Caco-2 (cell line): ENCODE measurements at regions not wholly inside any gene's neighbourhood (a gene's known extent, or its start where the extent isn't known, plus 50 kb on each side); places are given as distances from the start of the nearest gene placed in this dataset.

Source experiments
- BruUV-seq: library from RNA; stranded (reverse); fragments of 400-500 nt; replicated peaks from 2 replicates; lab custom pipeline; 2021; lab: Mats Ljungman, UMichigan
- CTCF ChIA-PET: fragments of 300-600 bp; sonication (Branson Sonifier 250); formaldehyde crosslinking; loops from one replicate; lab custom pipeline; 2022; ENCODE audit warnings: antibody characterized with exemption; lab: Charles Lee
- POLR2A ChIA-PET: fragments of 300-600 bp; sonication (Branson Sonifier 250); formaldehyde crosslinking; loops from one replicate; lab custom pipeline; 2022; ENCODE audit warnings: antibody characterized with exemption; lab: Charles Lee
- DNase-seq, 2 experiments: peaks; one replicate each; pipeline versions ENCODE4 v3.0.0 to v3.0.0-alpha.2; 2020 to 2022
- H3K27me3 ChIP-seq: replicated peaks from 2 replicates; pipeline ENCODE4 v1.6.0; 2011; ENCODE audit warnings: low read length; ENCODE audit not compliant: control insufficient read depth, insufficient read depth
- H3K36me3 ChIP-seq: 2 replicates; pipeline ENCODE4 v1.5.1; 2011; ENCODE audit warnings: low read length; ENCODE audit not compliant: control insufficient read depth, insufficient read depth
- H3K4me1 ChIP-seq: fragments of 250-450 bp; sonication (Bioruptor Pico); 2 replicates; pipeline ENCODE4 v1.5.1; 2020; ENCODE audit warnings: mild to moderate bottlenecking
- H3K4me3 ChIP-seq: 2 replicates; pipeline ENCODE4 v1.5.1; 2011; ENCODE audit warnings: low read depth, mild to moderate bottlenecking, control low read depth, low read length
- H3K9me3 ChIP-seq: fragments of 250-450 bp; sonication (Bioruptor Pico); 2 replicates; pipeline ENCODE4 v1.5.1; 2020; ENCODE audit warnings: mild to moderate bottlenecking, moderate library complexity
- H3K27ac Mint-ChIP-seq: one replicate; pipeline ENCODE4 v1.8.0; 2022; ENCODE audit warnings: mixed read lengths; ENCODE audit not compliant: unreplicated experiment
- H3K27me3 Mint-ChIP-seq: one replicate; pipeline ENCODE4 v1.8.0; 2022; ENCODE audit warnings: mixed read lengths; ENCODE audit not compliant: insufficient read depth, unreplicated experiment
- H3K36me3 Mint-ChIP-seq: one replicate; pipeline ENCODE4 v1.8.0; 2022; ENCODE audit warnings: mild to moderate bottlenecking, mixed read lengths; ENCODE audit not compliant: insufficient read depth, unreplicated experiment
- H3K4me1 Mint-ChIP-seq: one replicate; pipeline ENCODE4 v1.8.0; 2022; ENCODE audit warnings: low read depth, mixed read lengths; ENCODE audit not compliant: unreplicated experiment
- H3K4me3 Mint-ChIP-seq: one replicate; pipeline ENCODE4 v1.8.0; 2022; ENCODE audit warnings: mild to moderate bottlenecking, moderate library complexity, mixed read lengths; ENCODE audit not compliant: unreplicated experiment
- H3K9me3 Mint-ChIP-seq: one replicate; pipeline ENCODE4 v1.8.0; 2022; ENCODE audit warnings: mixed read lengths; ENCODE audit not compliant: unreplicated experiment
- CTCF ChIP-seq, 2 experiments: fragments of 200-600 bp in 1 of 2; IDR thresholded peaks; 1 replicate in 1 of 2; 2 replicates in 1 of 2; pipeline versions ENCODE4 v1.5.1 to v1.8.0; 2011 to 2022; ENCODE audit warnings: antibody characterized with exemption in 1 of 2, control low read depth in 1 of 2, inconsistent platforms in 1 of 2, low read depth in 1 of 2, low read length in 1 of 2, mild to moderate bottlenecking in 1 of 2, moderate library complexity in 1 of 2; ENCODE audit not compliant: insufficient read depth in 1 of 2, severe bottlenecking in 1 of 2, unreplicated experiment in 1 of 2
- intact Hi-C: fragments of 100-400 bp; cut with micrococcal nuclease; formaldehyde crosslinking; loops from one replicate; pipeline ENCODE4 v1.10.0; 2022; ENCODE audit not compliant: unreplicated experiment

GRCh38 chr15:29172742-29173725 is 96.6 kb downstream of the NSMCE3 start:
- DNase-seq, result no peak
- H3K4me3 ChIP-seq, result no peak overlapping the region
- Mint-ChIP-seq H3K27ac (no peak overlapping the region), H3K4me1 (no peaks in the 10 kb centered on the region), H3K36me3 (no peaks in the 10 kb centered on the region), H3K4me3 (no peak overlapping the region), H3K9me3 (no peaks in the 10 kb centered on the region), H3K27me3 (peaks cover 7% of the 10 kb centered on the region)
- H3K9me3 ChIP-seq, result no peaks in the 10 kb centered on the region
- intact Hi-C loops, result no loop called here
- no peaks in the 10 kb centered on the region for H3K4me1 ChIP-seq
- POLR2A ChIA-PET, result no interaction called here
- no peaks in the 10 kb centered on the region for H3K36me3 ChIP-seq
- TF ChIP-seq CTCF (IDR thresholded peaks at IDR 0.05; ENCODE audit: insufficient read depth in 1 of 2, low read depth in 1 of 2, low read length in 1 of 2, severe bottlenecking in 1 of 2, unreplicated experiment in 1 of 2), result no peak
- CTCF ChIA-PET, result no interaction called here
- no TSS peak for BruUV-seq
- no peaks in the 10 kb centered on the region for H3K27me3 ChIP-seq

GRCh38 chr15:29170521-29170920 is 99.1 kb downstream of the NSMCE3 start:
- CTCF ChIA-PET, result no interaction called here

More at GRCh38 chr15:29170521-29170920, 99.1 kb downstream of the NSMCE3 start:
- TF ChIP-seq CTCF (IDR thresholded peaks at IDR 0.05; ENCODE audit: insufficient read depth in 1 of 2, low read depth in 1 of 2, low read length in 1 of 2, severe bottlenecking in 1 of 2, unreplicated experiment in 1 of 2), result no peak
- POLR2A ChIA-PET, result no interaction called here
- Histone ChIP-seq H3K9me3 (no peaks in the 10 kb centered on the region), H3K36me3 (no peaks in the 10 kb centered on the region), H3K27me3 (no peaks in the 10 kb centered on the region), H3K4me1 (no peaks in the 10 kb centered on the region), H3K4me3 (no peak overlapping the region)
- intact Hi-C loops, result no loop called here
- peaks cover 8% of the 10 kb centered on the region for H3K27me3 Mint-ChIP-seq
- no peak overlapping the region for H3K27ac Mint-ChIP-seq
- H3K4me3 Mint-ChIP-seq, result no peak overlapping the region
- no peaks in the 10 kb centered on the region for H3K36me3 Mint-ChIP-seq
- no peaks in the 10 kb centered on the region for H3K9me3 Mint-ChIP-seq
- no TSS peak for BruUV-seq
- H3K4me1 Mint-ChIP-seq, result no peaks in the 10 kb centered on the region
- no peak for DNase-seq
